H1 (cell line): ENCODE measurements at regions not wholly inside any gene's neighbourhood (a gene's known extent, or its start where the extent isn't known, plus 50 kb on each side); places are given as distances from the start of the nearest gene placed in this dataset.

Experiments
- CTCF ChIA-PET: fragments of 300-600 bp; sonication (Branson Sonifier 250); formaldehyde crosslinking; loops from one replicate; lab custom pipeline; 2021; ENCODE audit not compliant: partially characterized antibody; lab: Charles Lee
- POLR2A ChIA-PET: fragments of 300-600 bp; sonication (Branson Sonifier 250); formaldehyde crosslinking; loops from one replicate; lab custom pipeline; 2021; ENCODE audit warnings: inconsistent platforms; ENCODE audit not compliant: partially characterized antibody; lab: Charles Lee
- DNase-seq, 2 experiments: peaks; one replicate each; pipeline versions ENCODE4 v3.0.0 to v3.0.0-alpha.2; 2010 to 2022; ENCODE audit warnings: low spot score in 2 of 2, low read depth in 1 of 2, mixed read lengths in 1 of 2
- FAIRE-seq: peaks from 2 replicates; lab custom pipeline; 2011; peaks lifted over from hg19 to GRCh38; lab: Jason Lieb, UNC
- H2AFZ ChIP-seq: 2 replicates; pipeline ENCODE4 v1.8.1; 2012; ENCODE audit warnings: low read length, inconsistent platforms
- H2AK5ac ChIP-seq: 2 replicates; pipeline ENCODE4 v1.6.1; 2013; ENCODE audit warnings: low read depth, low read length
- H2BK120ac ChIP-seq: replicated peaks from 2 replicates; pipeline ENCODE3; 2013; ENCODE audit warnings: low read depth, low read length, inconsistent platforms
- H2BK12ac ChIP-seq: 2 replicates; pipeline ENCODE4 v1.6.1; 2013; ENCODE audit warnings: low read depth, low read length
- H2BK15ac ChIP-seq: 2 replicates; pipeline ENCODE4 v1.6.1; 2013; ENCODE audit warnings: low read length
- H2BK20ac ChIP-seq: 2 replicates; pipeline ENCODE4 v1.6.1; 2013; ENCODE audit warnings: low read length
- H2BK5ac ChIP-seq: 2 replicates; pipeline ENCODE4 v1.6.1; 2013; ENCODE audit warnings: low read depth, low read length
- H3K14ac ChIP-seq: 2 replicates; pipeline ENCODE4 v1.6.1; 2013; ENCODE audit warnings: inconsistent platforms; ENCODE audit not compliant: insufficient read length
- H3K18ac ChIP-seq: 2 replicates; pipeline ENCODE4 v1.6.1; 2013; ENCODE audit warnings: low read length; ENCODE audit errors: extremely low read depth
- H3K23ac ChIP-seq: 2 replicates; pipeline ENCODE4 v1.6.1; 2013; ENCODE audit warnings: inconsistent platforms; ENCODE audit not compliant: insufficient read length
- H3K23me2 ChIP-seq: 2 replicates; pipeline ENCODE4 v1.6.1; 2013; ENCODE audit warnings: low read depth, low read length
- H3K27ac ChIP-seq: 2 replicates; pipeline ENCODE4 v1.6.1; 2011; ENCODE audit warnings: low read depth, low read length, inconsistent platforms
- H3K27me3 ChIP-seq, 4 experiments: replicated peaks in 1 of 4; 1 replicate in 1 of 4; 2 replicates in 3 of 4; pipeline versions ENCODE4 v1.6.1 to v1.8.1; 2011 to 2013; ENCODE audit warnings: low read length in 3 of 4, mild to moderate bottlenecking in 3 of 4, inconsistent platforms in 2 of 4, mixed read lengths in 2 of 4, moderate library complexity in 1 of 4; ENCODE audit not compliant: control insufficient read depth in 3 of 4, insufficient read depth in 3 of 4; ENCODE audit errors: extremely low read depth in 1 of 4
- H3K36me3 ChIP-seq, 4 experiments: 2 replicates each; pipeline versions ENCODE4 v1.6.1 to v1.8.1; 2011 to 2013; ENCODE audit warnings: mild to moderate bottlenecking in 4 of 4, low read length in 3 of 4, moderate library complexity in 2 of 4, control low read depth in 1 of 4, inconsistent platforms in 1 of 4; ENCODE audit not compliant: insufficient read depth in 4 of 4, control insufficient read depth in 2 of 4
- H3K4ac ChIP-seq: replicated peaks from 2 replicates; pipeline ENCODE3; 2013; ENCODE audit warnings: low read length, low read depth, mixed read lengths, inconsistent platforms; ENCODE audit not compliant: insufficient read length
- H3K4me1 ChIP-seq, 4 experiments: replicated peaks in 1 of 4; 1 replicate in 1 of 4; 2 replicates in 3 of 4; pipeline versions ENCODE4 v1.6.1 to v1.8.1; 2011 to 2013; ENCODE audit warnings: low read length in 3 of 4, inconsistent platforms in 2 of 4, mixed read lengths in 1 of 4; ENCODE audit not compliant: insufficient read depth in 4 of 4, control insufficient read depth in 3 of 4
- H3K4me2 ChIP-seq, 2 experiments: 2 replicates each; pipeline versions ENCODE4 v1.6.1 to v1.8.1; 2011 to 2013; ENCODE audit warnings: low read depth in 2 of 2, low read length in 2 of 2, control low read depth in 1 of 2, inconsistent platforms in 1 of 2, mild to moderate bottlenecking in 1 of 2; ENCODE audit not compliant: insufficient read depth in 1 of 2
- H3K4me3 ChIP-seq, 4 experiments: fragments of 200-600, 300-600 bp in 1 of 4; sonication (generic), shearing (Covaris generic), sonication (Bioruptor Twin) in 1 of 4; 2 replicates each; pipeline versions ENCODE4 v1.5.1 to v1.8.1; 2011 to 2016; ENCODE audit warnings: low read length in 4 of 4, low read depth in 3 of 4, control low read depth in 2 of 4, inconsistent platforms in 2 of 4, mild to moderate bottlenecking in 2 of 4, mixed read lengths in 1 of 4, moderate library complexity in 1 of 4; ENCODE audit not compliant: insufficient read depth in 2 of 4; ENCODE audit errors: extremely low read depth in 1 of 4
- H3K56ac ChIP-seq: replicated peaks from 2 replicates; pipeline ENCODE3; 2013; ENCODE audit warnings: low read depth, mild to moderate bottlenecking, mixed read lengths, low read length, inconsistent platforms; ENCODE audit not compliant: insufficient read length
- H3K79me1 ChIP-seq: 2 replicates; pipeline ENCODE4 v1.6.1; 2013; ENCODE audit warnings: low read depth, low read length, control low read depth
- H3K79me2 ChIP-seq, 2 experiments: 2 replicates each; pipeline versions ENCODE4 v1.6.1 to v1.8.1; 2012 to 2013; ENCODE audit warnings: low read length in 2 of 2, mild to moderate bottlenecking in 2 of 2, inconsistent platforms in 1 of 2; ENCODE audit not compliant: insufficient read depth in 2 of 2, control insufficient read depth in 1 of 2
- H3K9ac ChIP-seq, 4 experiments: replicated peaks in 1 of 4; 1 replicate in 1 of 4; 2 replicates in 3 of 4; pipeline versions ENCODE4 v1.6.1 to v1.8.1; 2011 to 2013; ENCODE audit warnings: low read depth in 3 of 4, low read length in 3 of 4, control low read depth in 2 of 4, mild to moderate bottlenecking in 2 of 4, moderate library complexity in 2 of 4, inconsistent platforms in 1 of 4; ENCODE audit errors: extremely low read depth in 1 of 4
- H3K9me3 ChIP-seq, 2 experiments: 2 replicates each; pipeline versions ENCODE4 v1.6.1 to v1.8.1; 2012 to 2013; ENCODE audit warnings: mild to moderate bottlenecking in 2 of 2, moderate library complexity in 2 of 2, control low read depth in 1 of 2, inconsistent platforms in 1 of 2, low read depth in 1 of 2, low read length in 1 of 2, mixed read lengths in 1 of 2; ENCODE audit not compliant: insufficient read depth in 2 of 2
- H4K20me1 ChIP-seq, 2 experiments: replicated peaks in 1 of 2; 2 replicates each; pipeline versions ENCODE3 to v1.8.1; 2011 to 2013; ENCODE audit warnings: inconsistent platforms in 2 of 2, low read length in 2 of 2, mild to moderate bottlenecking in 1 of 2; ENCODE audit not compliant: insufficient read depth in 2 of 2, control insufficient read depth in 1 of 2
- H4K5ac ChIP-seq: 2 replicates; pipeline ENCODE4 v1.6.1; 2013; ENCODE audit warnings: low read length, low read depth, mixed read lengths, inconsistent platforms; ENCODE audit not compliant: insufficient read length
- H4K8ac ChIP-seq: 2 replicates; pipeline ENCODE4 v1.8.0; 2013; ENCODE audit warnings: mild to moderate bottlenecking, moderate library complexity, low read length, inconsistent platforms; ENCODE audit not compliant: insufficient read depth; ENCODE audit errors: extremely low read depth
- H4K91ac ChIP-seq: replicated peaks from 2 replicates; pipeline ENCODE3; 2013; ENCODE audit warnings: low read length, mixed read lengths, inconsistent platforms; ENCODE audit not compliant: insufficient read length
- BCL11A ChIP-seq, 2 experiments: IDR thresholded peaks; one replicate each; pipeline ENCODE4 v1.6.1; 2011; ENCODE audit warnings: low read depth in 2 of 2, low read length in 2 of 2, mild to moderate bottlenecking in 2 of 2
- E2F6 ChIP-seq: IDR thresholded peaks from 2 replicates; pipeline ENCODE4 v1.6.1; 2012; ENCODE audit warnings: inconsistent platforms
- KDM4A ChIP-seq: IDR thresholded peaks from one replicate; pipeline ENCODE4 v1.7.1; 2012; ENCODE audit warnings: low read depth, mild to moderate bottlenecking, moderate library complexity, low read length, inconsistent platforms; ENCODE audit not compliant: severe bottlenecking
- SIN3A ChIP-seq, 2 experiments: IDR thresholded peaks in 1 of 2; conservative IDR thresholded peaks in 1 of 2; 2 replicates each; pipeline ENCODE4 v1.6.1; 2011 to 2012; ENCODE audit warnings: low read length in 2 of 2, improper control_type of control experiment in 1 of 2, low read depth in 1 of 2, mild to moderate bottlenecking in 1 of 2
- WGBS, 2 experiments: shearing (Covaris generic) in 1 of 2; methylation state at CpG; one replicate each; pipeline versions ENCODE4 v1.1.6 to v1.1.7; 2013 to 2015; ENCODE audit warnings: low lambda C conversion rate in 2 of 2, mixed read lengths in 2 of 2, inconsistent platforms in 1 of 2, low coverage in 1 of 2, missing lambda C conversion rate in 1 of 2; ENCODE audit not compliant: insufficient replicate concordance in 2 of 2, insufficient coverage in 1 of 2, insufficient read length in 1 of 2; ENCODE audit errors: extremely low coverage in 1 of 2, missing lambda C conversion rate in 1 of 2; 5-methylcytosine and 5-hydroxymethylcytosine counted together

- H3K4me3 ChIP-seq, result no peak overlapping the region
- H3K18ac ChIP-seq, result no peak overlapping the region
- H3K4ac ChIP-seq, result no peak overlapping the region
- no peak overlapping the region for H2BK12ac ChIP-seq
- ChIA-PET POLR2A (no interaction called here), CTCF (no interaction called here)
- no peaks in the 10 kb centered on the region for H4K20me1 ChIP-seq
- FAIRE-seq (no peak), DNase-seq (no peak)
- H3K14ac ChIP-seq, result no peak overlapping the region
- no peak overlapping the region for H3K9ac ChIP-seq
- no peak overlapping the region for H2AFZ ChIP-seq
- H2BK15ac ChIP-seq, result no peak overlapping the region
- H3K79me2 ChIP-seq, result no peaks in the 10 kb centered on the region
- no peaks in the 10 kb centered on the region for H3K23me2 ChIP-seq
- no peak overlapping the region for H3K4me2 ChIP-seq
- H3K27ac ChIP-seq, result no peak overlapping the region
- H2AK5ac ChIP-seq, result no peak overlapping the region
- H3K36me3 ChIP-seq, result no peaks in the 10 kb centered on the region
- H3K79me1 ChIP-seq, result no peaks in the 10 kb centered on the region
- H3K9me3 ChIP-seq, result no peaks in the 10 kb centered on the region
- no peak overlapping the region for H2BK120ac ChIP-seq
- no peak overlapping the region for H2BK5ac ChIP-seq
- no peaks in the 10 kb centered on the region for H3K4me1 ChIP-seq
- H4K8ac ChIP-seq, result no peak overlapping the region
- H3K27me3 ChIP-seq, result no peaks in the 10 kb centered on the region
- TF ChIP-seq KDM4A (no peak), SIN3A (conservative IDR thresholded peaks at IDR 0.05 in 1 of 2, IDR thresholded peaks at IDR 0.05 in 1 of 2; ENCODE audit: low read depth in 1 of 2, low read length in 2 of 2) (no peak), BCL11A (IDR thresholded peaks at IDR 0.05; ENCODE audit: low read depth in 2 of 2, low read length in 2 of 2) (no peak), E2F6 (no peak)
- H2BK20ac ChIP-seq, result no peak overlapping the region
- no peak overlapping the region for H4K5ac ChIP-seq
- no peak overlapping the region for H4K91ac ChIP-seq
- no peak overlapping the region for H3K56ac ChIP-seq
- H3K23ac ChIP-seq, result no peak overlapping the region
- 89% methylated on average over 2 of the region's 2 CpGs; no CpG with 5 or more reads in 1 of the 2 experiments for WGBS, 2 experiments
Observed at GRCh38 chr4:161303551-161303950, 860.2 kb downstream of the FSTL5 start.
